GM21576 (cell line): ENCODE measurements at regions not wholly inside any gene's neighbourhood (a gene's known extent, or its start where the extent isn't known, plus 50 kb on each side); places are given as distances from the start of the nearest gene placed in this dataset.

Experiments used
- ATAC-seq: cut with Tn5 transposase; IDR thresholded peaks from one replicate; pipeline ENCODE4 v1.9.1; 2021; ENCODE audit warnings: mild to moderate bottlenecking, moderate library complexity; ENCODE audit not compliant: unreplicated experiment

- no peak for ATAC-seq
These were observed 734.0 kb upstream of the ANKRD30A start for GRCh38 chr10:36391405-36391804.

- ATAC-seq = no peak
These were observed 735.2 kb upstream of the ANKRD30A start for GRCh38 chr10:36390221-36390620.

GRCh38 chr10:36388166-36388565, 737.2 kb upstream of the ANKRD30A start:
- ATAC-seq = no peak

- no peak for ATAC-seq
These were observed 739.7 kb upstream of the ANKRD30A start for GRCh38 chr10:36385693-36386092.

- no peak for ATAC-seq
These were observed 741.3 kb upstream of the FZD8 start for GRCh38 chr10:36383349-36383748.

- no peak for ATAC-seq
These were observed 739.7 kb upstream of the FZD8 start for GRCh38 chr10:36381748-36382147.

GRCh38 chr10:36380538-36380937, 738.4 kb upstream of the FZD8 start:
- no peak for ATAC-seq

GRCh38 chr10:36375107-36375506, 733.0 kb upstream of the FZD8 start:
- no peak for ATAC-seq

- no peak for ATAC-seq
These were observed 731.5 kb upstream of the FZD8 start for GRCh38 chr10:36373424-36374096.

GRCh38 chr10:36367362-36367761, 725.3 kb upstream of the FZD8 start:
- ATAC-seq = no peak

- no peak for ATAC-seq
These were observed 724.7 kb upstream of the FZD8 start for GRCh38 chr10:36366843-36367242.

GRCh38 chr10:36366065-36366464, 724.0 kb upstream of the FZD8 start:
- ATAC-seq = no peak

- ATAC-seq = no peak
These were observed 720.2 kb upstream of the FZD8 start for GRCh38 chr10:36362257-36362656.

- ATAC-seq = no peak
These were observed 716.6 kb upstream of the FZD8 start for GRCh38 chr10:36358736-36359135.

GRCh38 chr10:36354633-36355032, 712.5 kb upstream of the FZD8 start:
- no peak for ATAC-seq

GRCh38 chr10:36351159-36351558, 709.1 kb upstream of the FZD8 start:
- ATAC-seq = no peak

- no peak for ATAC-seq
These were observed 707.5 kb upstream of the FZD8 start for GRCh38 chr10:36349445-36350078.

GRCh38 chr10:36345807-36346206, 703.7 kb upstream of the FZD8 start:
- ATAC-seq = no peak

- ATAC-seq = no peak
These were observed 703.1 kb upstream of the FZD8 start for GRCh38 chr10:36345175-36345533.

GRCh38 chr10:36344240-36345174, 702.4 kb upstream of the FZD8 start:
- ATAC-seq = no peak

GRCh38 chr10:36342781-36343180, 700.7 kb upstream of the FZD8 start:
- ATAC-seq = no peak

- ATAC-seq = no peak
These were observed 699.4 kb upstream of the FZD8 start for GRCh38 chr10:36341471-36341870.
